Activated CD4-positive, alpha-beta T cell treated with anti-CD3 and anti-CD28 coated beads, Interleukin-10, Interleukin-2, amounts not matched to agents 100 ng/mL and 50 ng/mL, durations not matched to agents 16 hours and 8 hours (primary cell): ENCODE measurements at regions not wholly inside any gene's neighbourhood (a gene's known extent, or its start where the extent isn't known, plus 50 kb on each side); places are given as distances from the start of the nearest gene placed in this dataset.
"Not testable (repeated sequence)": the region's sequence is repeated elsewhere in the genome, so short reads cannot be mapped to it uniquely, and the experiment has no call there.

Experiments
- DNase-seq: peaks from one replicate; pipeline ENCODE4 v3.0.0-alpha.2; 2020

- DNase-seq, result no peak
Observed at GRCh38 chr2:105488285-105488684, 89.4 kb upstream of the FHL2 start.

GRCh38 chr2:105487142-105488069, 88.6 kb upstream of the FHL2 start:
- no peak for DNase-seq

- DNase-seq, result no peak
Observed at GRCh38 chr2:105486762-105487141, 87.9 kb upstream of the FHL2 start.

- no peak for DNase-seq
Observed at GRCh38 chr2:105478670-105479069, 79.8 kb upstream of the FHL2 start.

GRCh38 chr2:105477050-105477620, 78.3 kb upstream of the FHL2 start:
- not testable (repeated sequence) for DNase-seq

- no peak for DNase-seq
Observed at GRCh38 chr2:105473011-105473410, 74.2 kb upstream of the FHL2 start.

GRCh38 chr2:105470979-105471378, 72.1 kb upstream of the FHL2 start:
- DNase-seq, result no peak

GRCh38 chr2:105469781-105470180, 70.9 kb upstream of the FHL2 start:
- no peak for DNase-seq

- no peak for DNase-seq
Observed at GRCh38 chr2:105468582-105469042, 69.8 kb upstream of the FHL2 start.

- DNase-seq, result no peak
Observed at GRCh38 chr2:105464325-105464724, 65.5 kb upstream of the FHL2 start.

GRCh38 chr2:105460048-105460732, 61.3 kb upstream of the FHL2 start:
- DNase-seq, result no peak

- DNase-seq, result no peak
Observed at GRCh38 chr2:105458076-105458475, 59.2 kb upstream of the FHL2 start.

- DNase-seq, result no peak
Observed at GRCh38 chr2:105455488-105456003, 56.7 kb upstream of the FHL2 start.

GRCh38 chr2:105454801-105455485, 56.1 kb upstream of the FHL2 start:
- peak; percentile 18 for DNase-seq

- DNase-seq, result no peak
Observed at GRCh38 chr2:105451571-105452166, 52.8 kb upstream of the FHL2 start.

GRCh38 chr2:105450471-105450870, 51.6 kb upstream of the FHL2 start:
- DNase-seq, result no peak

- DNase-seq, result no peak
Observed at GRCh38 chr2:105449076-105449475, 50.2 kb upstream of the FHL2 start.
